HCT116 (cell line): ENCODE measurements at regions not wholly inside any gene's neighbourhood (a gene's known extent, or its start where the extent isn't known, plus 50 kb on each side); places are given as distances from the start of the nearest gene placed in this dataset.

Experiments used
- ATAC-seq: fragments of 200-7000 bp; cut with Tn5 transposase; 2 replicates; pipeline ENCODE4 v1.9.1; 2020; ENCODE audit warnings: mild to moderate bottlenecking, moderate library complexity
- BruUV-seq: library from RNA; stranded (reverse); fragments of 400-500 nt; replicated peaks from 2 replicates; lab custom pipeline; 2021; lab: Mats Ljungman, UMichigan
- CTCF ChIA-PET: fragments of 300-600 bp; sonication (Branson Sonifier 250); formaldehyde crosslinking; loops from one replicate; lab custom pipeline; 2021; ENCODE audit warnings: antibody characterized with exemption; lab: Charles Lee
- POLR2A ChIA-PET: fragments of 300-600, 350-600 bp; sonication (Branson Sonifier 250); formaldehyde crosslinking; loops from one replicate; lab custom pipeline; 2021; ENCODE audit warnings: antibody characterized with exemption; lab: Charles Lee
- RAD21 ChIA-PET, 2 experiments: fragments of 300-600 bp; sonication (Branson Sonifier 250); formaldehyde crosslinking; loops; one replicate each; lab custom pipeline; 2023; ENCODE audit warnings: low total read pairs in 2 of 2; ENCODE audit not compliant: uncharacterized antibody in 2 of 2, unreplicated experiment in 2 of 2, low non-redundant PET in 1 of 2; lab: Charles Lee
- DNase-seq: peaks from one replicate; pipeline ENCODE4 v3.0.0-alpha.2; 2010; ENCODE audit warnings: low read depth, low spot score
- H2AFZ ChIP-seq: fragments of 200-600 bp; shearing (Covaris generic), sonication (generic); 2 replicates; pipeline ENCODE4 v1.6.1; 2017; ENCODE audit warnings: low read depth, mixed run types, mixed read lengths, antibody characterized with exemption, low read length; ENCODE audit not compliant: poor library complexity, severe bottlenecking
- H3K27ac ChIP-seq: 2 replicates; pipeline ENCODE4 v1.5.1; 2012; ENCODE audit warnings: low read depth, low read length
- H3K27me3 ChIP-seq: fragments of 200-600 bp; sonication (generic); 2 replicates; pipeline ENCODE4 v1.6.1; 2016; ENCODE audit warnings: mixed run types, low read length, mixed read lengths; ENCODE audit not compliant: insufficient read depth
- H3K36me3 ChIP-seq, 2 experiments: fragments of 200-500 bp in 1 of 2; fragments of 200-600 bp in 1 of 2; sonication (Bioruptor generic) in 1 of 2; sonication (generic) in 1 of 2; 2 replicates each; pipeline versions ENCODE4 v1.5.1 to v1.6.1; 2014 to 2016; ENCODE audit warnings: low read length in 2 of 2, inconsistent platforms in 1 of 2, mixed read lengths in 1 of 2, mixed run types in 1 of 2; ENCODE audit not compliant: insufficient read depth in 2 of 2, control insufficient read depth in 1 of 2
- H3K4me1 ChIP-seq, 2 experiments: fragments of 200-600 bp in 1 of 2; sonication (generic) in 1 of 2; 2 replicates each; pipeline versions ENCODE4 v1.5.1 to v1.6.1; 2012 to 2017; ENCODE audit warnings: low read length in 2 of 2, inconsistent platforms in 1 of 2, mild to moderate bottlenecking in 1 of 2, mixed read lengths in 1 of 2, mixed run types in 1 of 2, moderate library complexity in 1 of 2; ENCODE audit not compliant: insufficient read depth in 2 of 2, control insufficient read depth in 1 of 2
- H3K4me2 ChIP-seq: fragments of 200-600 bp; sonication (generic); 2 replicates; pipeline ENCODE4 v1.6.1; 2017; ENCODE audit warnings: mixed run types, low read length, mixed read lengths
- H3K4me3 ChIP-seq, 2 experiments: fragments of 200-600 bp in 1 of 2; sonication (generic) in 1 of 2; replicated peaks in 1 of 2; 2 replicates each; pipeline ENCODE4 v1.5.1; 2011 to 2016; ENCODE audit warnings: low read length in 2 of 2, control low read depth in 1 of 2, low read depth in 1 of 2, mild to moderate bottlenecking in 1 of 2, mixed read lengths in 1 of 2, mixed run types in 1 of 2
- H3K79me2 ChIP-seq: fragments of 200-600 bp; sonication (generic); 2 replicates; pipeline ENCODE4 v1.6.1; 2017; ENCODE audit warnings: mild to moderate bottlenecking, mixed run types, low read length, moderate library complexity, mixed read lengths; ENCODE audit not compliant: insufficient read depth
- H3K9ac ChIP-seq: fragments of 200-600 bp; sonication (generic); 2 replicates; pipeline ENCODE4 v1.6.1; 2016; ENCODE audit warnings: low read length, mixed read lengths
- H3K9me2 ChIP-seq: fragments of 200-600 bp; sonication (generic), shearing (Covaris generic); 2 replicates; pipeline ENCODE4 v1.6.1; 2017; ENCODE audit warnings: mixed run types, mild to moderate bottlenecking, moderate library complexity; ENCODE audit not compliant: insufficient read depth
- H3K9me3 ChIP-seq, 2 experiments: fragments of 200-500 bp in 1 of 2; fragments of 200-600 bp in 1 of 2; sonication (Bioruptor generic) in 1 of 2; sonication (generic) in 1 of 2; 2 replicates each; pipeline ENCODE4 v1.6.1; 2014 to 2017; ENCODE audit warnings: low read length in 2 of 2, mixed read lengths in 2 of 2, inconsistent platforms in 1 of 2, low read depth in 1 of 2, mild to moderate bottlenecking in 1 of 2, mixed run types in 1 of 2, moderate library complexity in 1 of 2; ENCODE audit not compliant: control insufficient read depth in 1 of 2, insufficient read depth in 1 of 2
- H4K20me1 ChIP-seq: fragments of 200-600 bp; sonication (generic), shearing (Covaris generic); 2 replicates; pipeline ENCODE4 v1.6.1; 2017; ENCODE audit warnings: mixed run types, mild to moderate bottlenecking, moderate library complexity; ENCODE audit not compliant: insufficient read depth
- CEBPB ChIP-seq: IDR thresholded peaks from 2 replicates; pipeline ENCODE4 v1.6.1; 2012; ENCODE audit warnings: low read depth
- EGR1 ChIP-seq: IDR thresholded peaks from 2 replicates; pipeline ENCODE4 v1.6.1; 2012; ENCODE audit warnings: low read depth
- ELF1 ChIP-seq: IDR thresholded peaks from 2 replicates; pipeline ENCODE4 v1.6.1; 2012; ENCODE audit warnings: low read depth, borderline replicate concordance
- EZH2 ChIP-seq: fragments of 200-600 bp; sonication (generic); IDR thresholded peaks from 2 replicates; pipeline ENCODE4 v1.6.1; 2017; ENCODE audit warnings: antibody characterized with exemption, mixed run types
- EZH2phosphoT487 ChIP-seq: fragments of 200-600 bp; IDR thresholded peaks from 2 replicates; pipeline ENCODE4 v1.6.1; 2018; ENCODE audit warnings: antibody characterized with exemption, borderline replicate concordance
- JUND ChIP-seq: IDR thresholded peaks from 2 replicates; pipeline ENCODE4 v1.6.1; 2012
- POLR2A ChIP-seq: IDR thresholded peaks from 2 replicates; pipeline ENCODE4 v1.7.0; 2011; ENCODE audit warnings: borderline replicate concordance; ENCODE audit not compliant: insufficient read depth, insufficient read length; ENCODE audit errors: extremely low read depth
- RAD21 ChIP-seq: IDR thresholded peaks from 2 replicates; pipeline ENCODE4 v1.6.1; 2012; ENCODE audit warnings: low read depth, mild to moderate bottlenecking
- SIN3A ChIP-seq: IDR thresholded peaks from 2 replicates; pipeline ENCODE4 v1.6.1; 2012; ENCODE audit warnings: low read depth
- SP1 ChIP-seq: IDR thresholded peaks from 2 replicates; pipeline ENCODE4 v1.6.1; 2012; ENCODE audit warnings: low read depth
- TCF7L2 ChIP-seq: IDR thresholded peaks from 2 replicates; pipeline ENCODE4 v1.7.0; 2011; ENCODE audit warnings: borderline replicate concordance, inconsistent platforms; ENCODE audit not compliant: insufficient read depth, insufficient read length; ENCODE audit errors: extremely low read depth
- YY1 ChIP-seq: IDR thresholded peaks from 2 replicates; pipeline ENCODE4 v1.6.1; 2011; ENCODE audit warnings: low read length, low read depth, moderate library complexity, mild to moderate bottlenecking; ENCODE audit not compliant: insufficient replicate concordance; ENCODE audit errors: extremely low read depth
- ZFX ChIP-seq: fragments of 450-650 bp; IDR thresholded peaks from 2 replicates; pipeline ENCODE4 v1.6.1; 2017
- intact Hi-C: fragments of 100-400 bp; cut with micrococcal nuclease; formaldehyde crosslinking; loops from 2 replicates; pipeline ENCODE4 v1.10.0; 2022
- TF ChIP-seq, protein P1 (sequence below): IDR thresholded peaks from 2 replicates; pipeline ENCODE4 v1.6.1; 2012
- TF ChIP-seq, protein P2 (sequence below), 3 experiments: fragments of 200-600 bp in 1 of 3; sonication (generic) in 1 of 3; IDR thresholded peaks in 2 of 3; conservative IDR thresholded peaks in 1 of 3; 2 replicates each; pipeline ENCODE4 v1.5.1; 2012 to 2017; ENCODE audit warnings: low read depth in 2 of 3, low read length in 2 of 3, antibody characterized with exemption in 1 of 3, borderline replicate concordance in 1 of 3, control low read depth in 1 of 3, mild to moderate bottlenecking in 1 of 3, mixed read lengths in 1 of 3, mixed run types in 1 of 3, moderate library complexity in 1 of 3; ENCODE audit not compliant: insufficient read depth in 1 of 3
- TF ChIP-seq, protein P3 (sequence below): IDR thresholded peaks from 2 replicates; pipeline ENCODE4 v1.6.1; 2012; ENCODE audit warnings: low read depth

DNA sequence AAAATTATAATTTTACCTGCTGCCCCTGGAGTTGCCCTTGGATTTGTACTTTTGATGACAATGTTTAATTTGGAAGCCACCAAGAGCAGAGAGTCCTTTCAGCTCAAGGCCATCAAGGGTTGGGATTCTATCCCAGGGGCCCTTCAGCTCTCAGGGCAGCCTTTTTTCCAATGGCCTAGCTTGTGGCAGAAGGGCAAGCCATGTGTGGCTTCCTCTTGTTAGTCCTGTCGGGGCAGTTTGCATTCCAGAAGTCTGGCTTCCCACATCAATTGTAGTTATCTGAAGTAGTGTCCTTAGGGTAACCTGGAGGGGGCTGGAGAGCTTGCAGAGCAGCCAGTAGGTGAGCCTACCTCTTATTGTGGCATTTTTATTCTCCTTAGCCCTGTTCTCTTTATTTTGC, 569.4 kb downstream of the TRAM1L1 start:
- ATAC-seq (peak; percentile 38; the same call in 1 of the 2 replicates), DNase-seq (no peak)
- no peak for TF ChIP-seq YY1
- no peak for TF ChIP-seq EZH2phosphoT487
- TF ChIP-seq POLR2A = no peak
- no peak for TF ChIP-seq TCF7L2
- no peak for TF ChIP-seq RAD21
- TF ChIP-seq SIN3A = no peak
- no peak for TF ChIP-seq JUND
- TF ChIP-seq ELF1 = no peak
- no peak for TF ChIP-seq SP1
- no peak for TF ChIP-seq CEBPB
- no peak for TF ChIP-seq EGR1
- TF ChIP-seq, protein P1, sequence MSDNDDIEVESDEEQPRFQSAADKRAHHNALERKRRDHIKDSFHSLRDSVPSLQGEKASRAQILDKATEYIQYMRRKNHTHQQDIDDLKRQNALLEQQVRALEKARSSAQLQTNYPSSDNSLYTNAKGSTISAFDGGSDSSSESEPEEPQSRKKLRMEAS = no peak
- TF ChIP-seq EZH2 = no peak
- TF ChIP-seq, protein P2, sequence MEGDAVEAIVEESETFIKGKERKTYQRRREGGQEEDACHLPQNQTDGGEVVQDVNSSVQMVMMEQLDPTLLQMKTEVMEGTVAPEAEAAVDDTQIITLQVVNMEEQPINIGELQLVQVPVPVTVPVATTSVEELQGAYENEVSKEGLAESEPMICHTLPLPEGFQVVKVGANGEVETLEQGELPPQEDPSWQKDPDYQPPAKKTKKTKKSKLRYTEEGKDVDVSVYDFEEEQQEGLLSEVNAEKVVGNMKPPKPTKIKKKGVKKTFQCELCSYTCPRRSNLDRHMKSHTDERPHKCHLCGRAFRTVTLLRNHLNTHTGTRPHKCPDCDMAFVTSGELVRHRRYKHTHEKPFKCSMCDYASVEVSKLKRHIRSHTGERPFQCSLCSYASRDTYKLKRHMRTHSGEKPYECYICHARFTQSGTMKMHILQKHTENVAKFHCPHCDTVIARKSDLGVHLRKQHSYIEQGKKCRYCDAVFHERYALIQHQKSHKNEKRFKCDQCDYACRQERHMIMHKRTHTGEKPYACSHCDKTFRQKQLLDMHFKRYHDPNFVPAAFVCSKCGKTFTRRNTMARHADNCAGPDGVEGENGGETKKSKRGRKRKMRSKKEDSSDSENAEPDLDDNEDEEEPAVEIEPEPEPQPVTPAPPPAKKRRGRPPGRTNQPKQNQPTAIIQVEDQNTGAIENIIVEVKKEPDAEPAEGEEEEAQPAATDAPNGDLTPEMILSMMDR (IDR thresholded peaks at IDR 0.05 in 2 of 3, conservative IDR thresholded peaks at IDR 0.05 in 1 of 3; ENCODE audit: borderline replicate concordance in 1 of 3, insufficient read depth in 1 of 3, low read depth in 2 of 3, low read length in 2 of 3) = no peak
- no peak for TF ChIP-seq ZFX
- TF ChIP-seq, protein P3, sequence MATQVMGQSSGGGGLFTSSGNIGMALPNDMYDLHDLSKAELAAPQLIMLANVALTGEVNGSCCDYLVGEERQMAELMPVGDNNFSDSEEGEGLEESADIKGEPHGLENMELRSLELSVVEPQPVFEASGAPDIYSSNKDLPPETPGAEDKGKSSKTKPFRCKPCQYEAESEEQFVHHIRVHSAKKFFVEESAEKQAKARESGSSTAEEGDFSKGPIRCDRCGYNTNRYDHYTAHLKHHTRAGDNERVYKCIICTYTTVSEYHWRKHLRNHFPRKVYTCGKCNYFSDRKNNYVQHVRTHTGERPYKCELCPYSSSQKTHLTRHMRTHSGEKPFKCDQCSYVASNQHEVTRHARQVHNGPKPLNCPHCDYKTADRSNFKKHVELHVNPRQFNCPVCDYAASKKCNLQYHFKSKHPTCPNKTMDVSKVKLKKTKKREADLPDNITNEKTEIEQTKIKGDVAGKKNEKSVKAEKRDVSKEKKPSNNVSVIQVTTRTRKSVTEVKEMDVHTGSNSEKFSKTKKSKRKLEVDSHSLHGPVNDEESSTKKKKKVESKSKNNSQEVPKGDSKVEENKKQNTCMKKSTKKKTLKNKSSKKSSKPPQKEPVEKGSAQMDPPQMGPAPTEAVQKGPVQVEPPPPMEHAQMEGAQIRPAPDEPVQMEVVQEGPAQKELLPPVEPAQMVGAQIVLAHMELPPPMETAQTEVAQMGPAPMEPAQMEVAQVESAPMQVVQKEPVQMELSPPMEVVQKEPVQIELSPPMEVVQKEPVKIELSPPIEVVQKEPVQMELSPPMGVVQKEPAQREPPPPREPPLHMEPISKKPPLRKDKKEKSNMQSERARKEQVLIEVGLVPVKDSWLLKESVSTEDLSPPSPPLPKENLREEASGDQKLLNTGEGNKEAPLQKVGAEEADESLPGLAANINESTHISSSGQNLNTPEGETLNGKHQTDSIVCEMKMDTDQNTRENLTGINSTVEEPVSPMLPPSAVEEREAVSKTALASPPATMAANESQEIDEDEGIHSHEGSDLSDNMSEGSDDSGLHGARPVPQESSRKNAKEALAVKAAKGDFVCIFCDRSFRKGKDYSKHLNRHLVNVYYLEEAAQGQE = no peak
- no TSS peak for BruUV-seq
- H3K4me3 ChIP-seq = no peak overlapping the region
- H4K20me1 ChIP-seq = no peaks in the 10 kb centered on the region
- POLR2A ChIA-PET = no interaction called here
- H3K9me3 ChIP-seq = no peaks in the 10 kb centered on the region
- no peaks in the 10 kb centered on the region for H3K79me2 ChIP-seq
- intact Hi-C loops = no loop called here
- no peak overlapping the region for H3K4me2 ChIP-seq
- no peak overlapping the region for H3K27ac ChIP-seq
- H3K4me1 ChIP-seq = 0 out of 4 replicates have a peak, but pooled peaks cover 0 to 6% of the 10 kb centered on the region in 2 experiments
- RAD21 ChIA-PET = no interaction called here
- CTCF ChIA-PET = no interaction called here
- no peak overlapping the region for H2AFZ ChIP-seq
- H3K9me2 ChIP-seq = no peaks in the 10 kb centered on the region
- H3K9ac ChIP-seq = no peak overlapping the region
- H3K36me3 ChIP-seq = no peaks in the 10 kb centered on the region
- H3K27me3 ChIP-seq = no peaks in the 10 kb centered on the region
